GM23338 (cell line): ENCODE measurements at regions not wholly inside any gene's neighbourhood (a gene's known extent, or its start where the extent isn't known, plus 50 kb on each side); places are given as distances from the start of the nearest gene placed in this dataset.

Experiments used
- ATAC-seq: fragments of 200-7000 bp; cut with Tn5 transposase; 3 replicates; pipeline ENCODE4 v1.9.1; 2020
- DNase-seq: peaks from one replicate; pipeline ENCODE4 v3.0.0-alpha.2; 2015; ENCODE audit warnings: low spot score
- H2AFZ ChIP-seq: fragments of 200-600 bp; sonication (generic); 2 replicates; pipeline ENCODE4 v1.8.0; 2016; ENCODE audit warnings: antibody characterized with exemption, mild to moderate bottlenecking, moderate library complexity
- H3F3A ChIP-seq: fragments of 200-600 bp; sonication (generic); replicated peaks from 2 replicates; pipeline ENCODE4 v1.8.0; 2017; ENCODE audit warnings: antibody characterized with exemption, mixed run types, low read depth
- H3K27ac ChIP-seq: fragments of 200-600 bp; sonication (generic); 2 replicates; pipeline ENCODE4 v1.6.1; 2016; ENCODE audit warnings: low read depth
- H3K27me3 ChIP-seq: fragments of 200-600 bp; sonication (generic); 2 replicates; pipeline ENCODE4 v1.8.0; 2016; ENCODE audit warnings: mild to moderate bottlenecking, mixed run types, moderate library complexity; ENCODE audit not compliant: insufficient read depth
- H3K36me3 ChIP-seq: fragments of 200-600 bp; sonication (generic); 2 replicates; pipeline ENCODE4 v1.8.0; 2016; ENCODE audit warnings: mild to moderate bottlenecking; ENCODE audit not compliant: insufficient read depth
- H3K4me1 ChIP-seq: fragments of 200-600 bp; sonication (generic); 2 replicates; pipeline ENCODE4 v1.8.0; 2016; ENCODE audit warnings: mild to moderate bottlenecking, moderate library complexity; ENCODE audit not compliant: insufficient read depth
- H3K4me2 ChIP-seq: fragments of 200-600 bp; sonication (generic); 2 replicates; pipeline ENCODE4 v1.7.1; 2017; ENCODE audit warnings: mixed run types
- H3K4me3 ChIP-seq: fragments of 200-600 bp; sonication (generic); 2 replicates; pipeline ENCODE4 v1.6.1; 2016; ENCODE audit warnings: mixed run types
- H3K79me2 ChIP-seq: fragments of 200-600 bp; sonication (generic); replicated peaks from 2 replicates; pipeline ENCODE4 v1.8.0; 2017; ENCODE audit warnings: mild to moderate bottlenecking; ENCODE audit not compliant: insufficient read depth
- H3K9me2 ChIP-seq: fragments of 200-600 bp; sonication (generic); 2 replicates; pipeline ENCODE4 v1.8.0; 2017; ENCODE audit not compliant: insufficient read depth
- H4K20me1 ChIP-seq: fragments of 200-600 bp; sonication (generic); replicated peaks from 2 replicates; pipeline ENCODE4 v1.8.0; 2017; ENCODE audit warnings: mild to moderate bottlenecking; ENCODE audit not compliant: insufficient read depth
- H3K27ac Mint-ChIP-seq: 2 replicates; pipeline ENCODE4 v1.8.0; 2020; ENCODE audit warnings: inconsistent platforms, mild to moderate bottlenecking, moderate library complexity, mixed read lengths
- H3K27me3 Mint-ChIP-seq: 3 replicates; pipeline ENCODE4 v1.8.0; 2022; ENCODE audit warnings: low read depth, mild to moderate bottlenecking, moderate library complexity, mixed read lengths, inconsistent platforms; ENCODE audit not compliant: insufficient read depth, poor library complexity
- H3K36me3 Mint-ChIP-seq: 3 replicates; pipeline ENCODE4 v1.8.0; 2021; ENCODE audit warnings: low read depth, mild to moderate bottlenecking, inconsistent platforms, moderate library complexity, mixed read lengths
- H3K4me1 Mint-ChIP-seq: 3 replicates; pipeline ENCODE4 v1.8.0; 2020; ENCODE audit warnings: mild to moderate bottlenecking, inconsistent platforms, mixed read lengths
- H3K4me3 Mint-ChIP-seq: 3 replicates; pipeline ENCODE4 v1.8.0; 2021; ENCODE audit warnings: moderate library complexity, mild to moderate bottlenecking, inconsistent platforms, mixed read lengths
- H3K9me3 Mint-ChIP-seq: 3 replicates; pipeline ENCODE4 v1.8.0; 2020; ENCODE audit warnings: moderate library complexity, mild to moderate bottlenecking, inconsistent platforms, mixed read lengths
- CREB1 ChIP-seq: fragments of 250-450 bp; sonication (Bioruptor Pico); IDR thresholded peaks from 2 replicates; pipeline ENCODE4 v1.5.0; 2020; ENCODE audit warnings: low read depth, mild to moderate bottlenecking, moderate library complexity
- EZH2phosphoT487 ChIP-seq: fragments of 200-600 bp; sonication (generic); IDR thresholded peaks from one replicate; pipeline ENCODE4 v1.8.1; 2018; ENCODE audit warnings: antibody characterized with exemption; ENCODE audit not compliant: unreplicated experiment
- JUNB ChIP-seq: IDR thresholded peaks from one replicate; pipeline ENCODE4 v1.6.1; 2016; ENCODE audit warnings: antibody characterized with exemption; ENCODE audit not compliant: unreplicated experiment
- NANOG ChIP-seq: IDR thresholded peaks from 2 replicates; pipeline ENCODE4 v1.6.1; 2016; ENCODE audit warnings: antibody characterized with exemption, borderline replicate concordance
- POLR2AphosphoS5 ChIP-seq: IDR thresholded peaks from 2 replicates; pipeline ENCODE4 v1.6.1; 2016; ENCODE audit warnings: antibody characterized with exemption, low read depth
- REST ChIP-seq: IDR thresholded peaks from one replicate; pipeline ENCODE4 v1.6.1; 2018; ENCODE audit warnings: antibody characterized with exemption; ENCODE audit not compliant: unreplicated experiment
- STAT1 ChIP-seq: IDR thresholded peaks from one replicate; pipeline ENCODE4 v1.6.1; 2016; ENCODE audit warnings: antibody characterized with exemption; ENCODE audit not compliant: unreplicated experiment
- ZNF462 ChIP-seq: fragments of 250-450 bp; sonication (Bioruptor Pico); IDR thresholded peaks from 2 replicates; pipeline ENCODE4 v1.5.0; 2020; ENCODE audit warnings: mild to moderate bottlenecking, moderate library complexity

- H3K27ac ChIP-seq = no peak overlapping the region
- no peak overlapping the region for H3K4me3 Mint-ChIP-seq
- ATAC-seq = no peak
Measured at GRCh38 chr7:114302858-114303257, 111.8 kb upstream of the FOXP2 start.

GRCh38 chr7:114298011-114298410 is 116.6 kb upstream of the FOXP2 start:
- H3K9me3 Mint-ChIP-seq = no peaks in the 10 kb centered on the region
- no peak overlapping the region for H2AFZ ChIP-seq
- no peaks in the 10 kb centered on the region for H3K27me3 Mint-ChIP-seq
- no peak overlapping the region for H3K4me3 ChIP-seq
- no peaks in the 10 kb centered on the region for H4K20me1 ChIP-seq
- H3K4me2 ChIP-seq = no peak overlapping the region
- no peaks in the 10 kb centered on the region for H3K27me3 ChIP-seq
- no peak for TF ChIP-seq NANOG
- TF ChIP-seq CREB1 (CRISPR knock-in tag) = no peak
- no peak for TF ChIP-seq EZH2phosphoT487
- TF ChIP-seq JUNB = no peak
- H3F3A ChIP-seq = no peaks in the 10 kb centered on the region
- H3K4me1 ChIP-seq = no peaks in the 10 kb centered on the region
- H3K27ac ChIP-seq = no peak overlapping the region
- no peak overlapping the region for H3K4me3 Mint-ChIP-seq
- H3K36me3 ChIP-seq = no peaks in the 10 kb centered on the region
- no peaks in the 10 kb centered on the region for H3K9me2 ChIP-seq
- peaks cover 4% of the 10 kb centered on the region for H3K4me1 Mint-ChIP-seq
- no peak for DNase-seq
- no peak for ATAC-seq
- no peak overlapping the region for H3K27ac Mint-ChIP-seq
- no peaks in the 10 kb centered on the region for H3K79me2 ChIP-seq
- no peaks in the 10 kb centered on the region for H3K36me3 Mint-ChIP-seq

More at GRCh38 chr7:114302858-114303257, 111.8 kb upstream of the FOXP2 start:
- TF ChIP-seq POLR2AphosphoS5 = no peak
- no peak for TF ChIP-seq STAT1
- H3K4me1 Mint-ChIP-seq = no peaks in the 10 kb centered on the region
- H3K9me3 Mint-ChIP-seq = no peaks in the 10 kb centered on the region
- H3K27me3 Mint-ChIP-seq = no peaks in the 10 kb centered on the region
- H3K27me3 ChIP-seq = no peaks in the 10 kb centered on the region
- no peaks in the 10 kb centered on the region for H3K36me3 ChIP-seq
- no peaks in the 10 kb centered on the region for H3K36me3 Mint-ChIP-seq
- no peak overlapping the region for H3K4me2 ChIP-seq
- H3K27ac Mint-ChIP-seq = no peak overlapping the region
- H3K9me2 ChIP-seq = no peaks in the 10 kb centered on the region
- H3K4me1 ChIP-seq = no peaks in the 10 kb centered on the region
- no peak overlapping the region for H3K4me3 ChIP-seq
- H4K20me1 ChIP-seq = no peaks in the 10 kb centered on the region
- DNase-seq = no peak
- no peaks in the 10 kb centered on the region for H3K79me2 ChIP-seq
- no peaks in the 10 kb centered on the region for H3F3A ChIP-seq
- no peak overlapping the region for H2AFZ ChIP-seq

GRCh38 chr7:114297121-114297520 is 117.5 kb upstream of the FOXP2 start:
- DNase-seq = no peak
- Mint-ChIP-seq H3K4me3 (no peak overlapping the region), H3K4me1 (peaks cover 4% of the 10 kb centered on the region), H3K27me3 (no peaks in the 10 kb centered on the region), H3K36me3 (no peaks in the 10 kb centered on the region), H3K9me3 (no peaks in the 10 kb centered on the region), H3K27ac (no peak overlapping the region)
- Histone ChIP-seq H3K79me2 (no peaks in the 10 kb centered on the region), H3K4me3 (no peak overlapping the region), H3K27ac (no peak overlapping the region), H3K4me1 (no peaks in the 10 kb centered on the region), H3K36me3 (no peaks in the 10 kb centered on the region), H4K20me1 (no peaks in the 10 kb centered on the region), H3K9me2 (no peaks in the 10 kb centered on the region), H3K27me3 (no peaks in the 10 kb centered on the region), H3K4me2 (no peak overlapping the region), H3F3A (no peaks in the 10 kb centered on the region), H2AFZ (no peak overlapping the region)
- ATAC-seq = no peak
- TF ChIP-seq POLR2AphosphoS5 (no peak), NANOG (no peak), CREB1 (CRISPR knock-in tag) (no peak), REST (no peak), STAT1 (no peak), ZNF462 (CRISPR knock-in tag) (no peak)
